ENCODE measurements at regions not wholly inside any gene's neighbourhood (a gene's known extent, or its start where the extent isn't known, plus 50 kb on each side); places are given as distances from the start of the nearest gene placed in this dataset.

- WGBS (ENCODE audit: insufficient coverage): no CpG with 5 or more reads among the region's 1 CpG
- H3K4me3 ChIP-seq (ENCODE audit: control insufficient read depth in 1 of 2, extremely low read depth in 1 of 2, low read length in 1 of 2): no peak overlapping the region
- no peaks in the 10 kb centered on the region for H3K9me3 ChIP-seq
- Mint-ChIP-seq H3K4me1 (no peaks in the 10 kb centered on the region), H3K9me3 (no peaks in the 10 kb centered on the region), H3K27ac (no peak overlapping the region), H3K27me3 (peaks cover 0 to 3% of the 10 kb centered on the region in 2 donors), H3K4me3 (no peak overlapping the region), H3K36me3 (no peaks in the 10 kb centered on the region)
- no peaks in the 10 kb centered on the region for H3K36me3 ChIP-seq (ENCODE audit: control insufficient read depth in 2 of 2, extremely low read depth in 1 of 2, insufficient read depth in 1 of 2, low read length in 1 of 2)
- H3K27ac ChIP-seq (ENCODE audit: low read length): no peak overlapping the region
- H3K4me1 ChIP-seq (ENCODE audit: control insufficient read depth in 1 of 2, extremely low read depth in 1 of 2, insufficient read depth in 2 of 2, low read length in 2 of 2): no peaks in the 10 kb centered on the region
- ChIA-PET POLR2A (no interaction called here), CTCF (no interaction called here)
- no peak for ATAC-seq (replicated peaks in 1 of 4)
- no peaks in the 10 kb centered on the region for H3K27me3 ChIP-seq (replicated peaks in 1 of 2; ENCODE audit: control insufficient read depth in 2 of 2, extremely low read depth in 1 of 2, insufficient read depth in 2 of 2, low read length in 1 of 2)
- no peak for DNase-seq
Observed at GRCh38 chr12:39240587-39240986, 202.3 kb downstream of the KIF21A start.

GRCh38 chr12:39239490-39240486, 203.1 kb downstream of the KIF21A start:
- no peaks in the 10 kb centered on the region for H3K4me1 ChIP-seq (ENCODE audit: control insufficient read depth in 1 of 2, extremely low read depth in 1 of 2, insufficient read depth in 2 of 2, low read length in 2 of 2)
- no peak overlapping the region for H3K27ac Mint-ChIP-seq
- WGBS (ENCODE audit: insufficient coverage): no CpG with 5 or more reads among the region's 5 CpGs

GRCh38 chr12:39237004-39237403, 205.9 kb downstream of the KIF21A start:
- H3K4me1 ChIP-seq (ENCODE audit: control insufficient read depth in 1 of 2, extremely low read depth in 1 of 2, insufficient read depth in 2 of 2, low read length in 2 of 2): no peaks in the 10 kb centered on the region
- no peak overlapping the region for H3K4me3 ChIP-seq (ENCODE audit: control insufficient read depth in 1 of 2, extremely low read depth in 1 of 2, low read length in 1 of 2)
- no peaks in the 10 kb centered on the region for H3K27me3 ChIP-seq (replicated peaks in 1 of 2; ENCODE audit: control insufficient read depth in 2 of 2, extremely low read depth in 1 of 2, insufficient read depth in 2 of 2, low read length in 1 of 2)
- no CpG with 5 or more reads among the region's 2 CpGs for WGBS (ENCODE audit: insufficient coverage)
- ChIA-PET CTCF (no interaction called here), POLR2A (no interaction called here)
- Mint-ChIP-seq H3K4me1 (no peaks in the 10 kb centered on the region), H3K4me3 (no peak overlapping the region), H3K9me3 (no peaks in the 10 kb centered on the region), H3K27ac (no peak overlapping the region), H3K27me3 (no peaks in the 10 kb centered on the region), H3K36me3 (no peaks in the 10 kb centered on the region)
- DNase-seq (no peak), ATAC-seq (replicated peaks in 1 of 4) (no peak)
- no peaks in the 10 kb centered on the region for H3K9me3 ChIP-seq
- no peaks in the 10 kb centered on the region for H3K36me3 ChIP-seq (ENCODE audit: control insufficient read depth in 2 of 2, extremely low read depth in 1 of 2, insufficient read depth in 1 of 2, low read length in 1 of 2)
- H3K27ac ChIP-seq (ENCODE audit: low read length): no peak overlapping the region

More at GRCh38 chr12:39239490-39240486, 203.1 kb downstream of the KIF21A start:
- no peaks in the 10 kb centered on the region for H3K36me3 Mint-ChIP-seq
- Histone ChIP-seq H3K9me3 (no peaks in the 10 kb centered on the region), H3K36me3 (ENCODE audit: control insufficient read depth in 2 of 2, extremely low read depth in 1 of 2, insufficient read depth in 1 of 2, low read length in 1 of 2) (no peaks in the 10 kb centered on the region), H3K27me3 (replicated peaks in 1 of 2; ENCODE audit: control insufficient read depth in 2 of 2, extremely low read depth in 1 of 2, insufficient read depth in 2 of 2, low read length in 1 of 2) (no peaks in the 10 kb centered on the region), H3K27ac (ENCODE audit: low read length) (no peak overlapping the region), H3K4me3 (ENCODE audit: control insufficient read depth in 1 of 2, extremely low read depth in 1 of 2, low read length in 1 of 2) (no peak overlapping the region)
- CTCF ChIA-PET: no interaction called here
- DNase-seq: no peak
- H3K4me1 Mint-ChIP-seq: no peaks in the 10 kb centered on the region
- no peaks in the 10 kb centered on the region for H3K9me3 Mint-ChIP-seq
- no peak overlapping the region for H3K4me3 Mint-ChIP-seq
- H3K27me3 Mint-ChIP-seq: peaks cover 0 to 3% of the 10 kb centered on the region in 2 donors
- no peak for ATAC-seq (replicated peaks in 1 of 4)
- POLR2A ChIA-PET: no interaction called here

GRCh38 chr12:39235990-39236767, 206.7 kb downstream of the KIF21A start:
- POLR2A ChIA-PET: no interaction called here
- no peaks in the 10 kb centered on the region for H3K4me1 ChIP-seq (ENCODE audit: control insufficient read depth in 1 of 2, extremely low read depth in 1 of 2, insufficient read depth in 2 of 2, low read length in 2 of 2)
- no peak overlapping the region for H3K27ac ChIP-seq (ENCODE audit: low read length)
- no peaks in the 10 kb centered on the region for H3K27me3 ChIP-seq (replicated peaks in 1 of 2; ENCODE audit: control insufficient read depth in 2 of 2, extremely low read depth in 1 of 2, insufficient read depth in 2 of 2, low read length in 1 of 2)
- Mint-ChIP-seq H3K36me3 (no peaks in the 10 kb centered on the region), H3K27me3 (no peaks in the 10 kb centered on the region), H3K27ac (no peak overlapping the region), H3K4me3 (no peak overlapping the region), H3K9me3 (no peaks in the 10 kb centered on the region), H3K4me1 (no peaks in the 10 kb centered on the region)
- no CpG with 5 or more reads among the region's 4 CpGs for WGBS (ENCODE audit: insufficient coverage)
- DNase-seq (no peak), ATAC-seq (replicated peaks in 1 of 4) (no peak)
- no peaks in the 10 kb centered on the region for H3K9me3 ChIP-seq
- H3K4me3 ChIP-seq (ENCODE audit: control insufficient read depth in 1 of 2, extremely low read depth in 1 of 2, low read length in 1 of 2): no peak overlapping the region
- H3K36me3 ChIP-seq (ENCODE audit: control insufficient read depth in 2 of 2, extremely low read depth in 1 of 2, insufficient read depth in 1 of 2, low read length in 1 of 2): no peaks in the 10 kb centered on the region
- CTCF ChIA-PET: no interaction called here

GRCh38 chr12:39230086-39230485, 212.8 kb downstream of the KIF21A start:
- Histone ChIP-seq H3K4me3 (ENCODE audit: control insufficient read depth in 1 of 2, extremely low read depth in 1 of 2, low read length in 1 of 2) (no peak overlapping the region), H3K27ac (ENCODE audit: low read length) (no peak overlapping the region), H3K36me3 (ENCODE audit: control insufficient read depth in 2 of 2, extremely low read depth in 1 of 2, insufficient read depth in 1 of 2, low read length in 1 of 2) (no peaks in the 10 kb centered on the region), H3K4me1 (ENCODE audit: control insufficient read depth in 1 of 2, extremely low read depth in 1 of 2, insufficient read depth in 2 of 2, low read length in 2 of 2) (no peaks in the 10 kb centered on the region), H3K27me3 (replicated peaks in 1 of 2; ENCODE audit: control insufficient read depth in 2 of 2, extremely low read depth in 1 of 2, insufficient read depth in 2 of 2, low read length in 1 of 2) (no peaks in the 10 kb centered on the region), H3K9me3 (no peaks in the 10 kb centered on the region)
- Mint-ChIP-seq H3K27me3 (no peaks in the 10 kb centered on the region), H3K27ac (no peak overlapping the region), H3K9me3 (peaks cover 0 to 8% (median 5%) of the 10 kb centered on the region in 3 donors), H3K36me3 (no peaks in the 10 kb centered on the region), H3K4me3 (no peak overlapping the region), H3K4me1 (no peaks in the 10 kb centered on the region)
- ATAC-seq (replicated peaks in 1 of 4) (no peak), DNase-seq (no peak)
- CTCF ChIA-PET: no interaction called here
- 100% methylated on average over 1 of the region's 3 CpGs for whole genome bisulfite sequencing (ENCODE audit: insufficient coverage)
- POLR2A ChIA-PET: no interaction called here

- no peak overlapping the region for H3K4me3 ChIP-seq (ENCODE audit: control insufficient read depth in 1 of 2, extremely low read depth in 1 of 2, low read length in 1 of 2)
- Mint-ChIP-seq H3K27me3 (no peaks in the 10 kb centered on the region), H3K36me3 (no peaks in the 10 kb centered on the region), H3K4me1 (no peaks in the 10 kb centered on the region), H3K27ac (no peak overlapping the region), H3K9me3 (peaks cover 3 to 20% (median 5%) of the 10 kb centered on the region in 3 donors), H3K4me3 (no peak overlapping the region)
- no peaks in the 10 kb centered on the region for H3K9me3 ChIP-seq
- H3K27ac ChIP-seq (ENCODE audit: low read length): no peak overlapping the region
- DNase-seq: no peak
- ATAC-seq (replicated peaks in 1 of 4): no peak
- H3K27me3 ChIP-seq (replicated peaks in 1 of 2; ENCODE audit: control insufficient read depth in 2 of 2, extremely low read depth in 1 of 2, insufficient read depth in 2 of 2, low read length in 1 of 2): no peaks in the 10 kb centered on the region
- H3K4me1 ChIP-seq (ENCODE audit: control insufficient read depth in 1 of 2, extremely low read depth in 1 of 2, insufficient read depth in 2 of 2, low read length in 2 of 2): no peaks in the 10 kb centered on the region
- no CpG with 5 or more reads among the region's 2 CpGs for WGBS (ENCODE audit: insufficient coverage)
- CTCF ChIA-PET: no interaction called here
- H3K36me3 ChIP-seq (ENCODE audit: control insufficient read depth in 2 of 2, extremely low read depth in 1 of 2, insufficient read depth in 1 of 2, low read length in 1 of 2): no peaks in the 10 kb centered on the region
- POLR2A ChIA-PET: no interaction called here
Observed at GRCh38 chr12:39227218-39227617, 215.7 kb downstream of the KIF21A start.
